Astrocyte of the spinal cord (primary cell): ENCODE measurements at regions not wholly inside any gene's neighbourhood (a gene's known extent, or its start where the extent isn't known, plus 50 kb on each side); places are given as distances from the start of the nearest gene placed in this dataset.

Experiments used
- DNase-seq: peaks from one replicate; pipeline ENCODE4 v3.0.0; 2011; ENCODE audit warnings: low read depth, low spot score
- H3K4me3 ChIP-seq: 2 replicates; pipeline ENCODE4 v1.5.1; 2011; ENCODE audit warnings: low read depth, mild to moderate bottlenecking, low read length, moderate library complexity
- in situ Hi-C: cut with HindIII; loops from 2 replicates; pipeline ENCODE4 v1.10.0; 2017; ENCODE audit warnings: low sequenced_read_pairs
- TF ChIP-seq, protein P1 (sequence below): IDR thresholded peaks from 2 replicates; pipeline ENCODE4 v1.5.1; 2012; ENCODE audit warnings: low read depth, mild to moderate bottlenecking, low read length, inconsistent platforms

DNA sequence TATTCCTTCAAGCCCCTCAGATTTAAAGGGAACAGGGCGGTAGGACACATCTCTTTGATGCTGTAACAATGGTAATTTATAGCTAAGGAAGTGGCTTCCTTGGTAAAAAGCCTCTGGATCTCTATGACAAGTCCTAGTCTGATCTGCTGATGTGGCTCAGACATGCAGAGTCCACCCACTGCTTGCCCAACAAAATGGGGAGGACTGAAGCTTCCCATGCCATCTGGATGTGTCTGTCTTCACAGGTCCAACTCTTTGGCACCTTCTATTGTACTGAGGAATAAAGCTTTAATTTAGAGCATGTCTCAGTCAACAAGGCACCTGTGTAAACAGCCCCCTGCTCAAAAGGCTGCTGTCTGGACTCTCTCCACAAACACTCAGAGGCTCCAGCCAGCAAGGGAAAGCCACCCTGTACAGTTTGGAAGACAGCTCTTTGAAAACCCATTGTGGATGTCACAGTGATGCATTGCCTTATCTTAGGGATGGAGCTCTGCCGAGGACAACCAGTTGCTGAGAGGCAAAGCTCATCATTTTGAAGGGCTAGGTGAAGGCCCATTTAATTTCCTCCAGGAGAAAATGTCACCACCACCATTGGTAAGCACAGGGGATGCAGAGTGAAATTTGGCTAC is 348.6 kb upstream of the GRM7 start:
- TF ChIP-seq, protein P1, sequence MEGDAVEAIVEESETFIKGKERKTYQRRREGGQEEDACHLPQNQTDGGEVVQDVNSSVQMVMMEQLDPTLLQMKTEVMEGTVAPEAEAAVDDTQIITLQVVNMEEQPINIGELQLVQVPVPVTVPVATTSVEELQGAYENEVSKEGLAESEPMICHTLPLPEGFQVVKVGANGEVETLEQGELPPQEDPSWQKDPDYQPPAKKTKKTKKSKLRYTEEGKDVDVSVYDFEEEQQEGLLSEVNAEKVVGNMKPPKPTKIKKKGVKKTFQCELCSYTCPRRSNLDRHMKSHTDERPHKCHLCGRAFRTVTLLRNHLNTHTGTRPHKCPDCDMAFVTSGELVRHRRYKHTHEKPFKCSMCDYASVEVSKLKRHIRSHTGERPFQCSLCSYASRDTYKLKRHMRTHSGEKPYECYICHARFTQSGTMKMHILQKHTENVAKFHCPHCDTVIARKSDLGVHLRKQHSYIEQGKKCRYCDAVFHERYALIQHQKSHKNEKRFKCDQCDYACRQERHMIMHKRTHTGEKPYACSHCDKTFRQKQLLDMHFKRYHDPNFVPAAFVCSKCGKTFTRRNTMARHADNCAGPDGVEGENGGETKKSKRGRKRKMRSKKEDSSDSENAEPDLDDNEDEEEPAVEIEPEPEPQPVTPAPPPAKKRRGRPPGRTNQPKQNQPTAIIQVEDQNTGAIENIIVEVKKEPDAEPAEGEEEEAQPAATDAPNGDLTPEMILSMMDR = no peak
- in situ Hi-C loops = no loop called here
- DNase-seq = no peak
- H3K4me3 ChIP-seq = no peak overlapping the region

DNA sequence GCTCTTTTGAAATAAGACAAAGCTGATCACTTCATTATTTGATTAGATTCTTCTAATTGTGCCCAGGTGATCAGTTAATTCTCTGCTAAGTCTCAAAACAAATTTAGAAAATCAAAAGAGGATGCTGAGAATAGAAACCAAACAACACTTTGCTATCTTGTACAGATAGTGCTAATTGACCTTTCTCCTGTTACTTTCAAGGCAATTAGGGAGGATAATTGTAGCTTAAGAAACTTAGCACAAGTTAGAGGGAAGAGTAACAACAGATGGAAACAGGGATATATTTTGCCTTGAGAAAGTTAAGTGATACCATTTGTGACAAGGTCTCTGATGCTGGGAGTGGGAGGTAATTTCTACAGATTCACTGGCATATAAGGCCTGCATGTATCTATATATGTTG is 344.8 kb upstream of the GRM7 start:
- H3K4me3 ChIP-seq = no peak overlapping the region
- in situ Hi-C loops = no loop called here
- no peak for DNase-seq
- TF ChIP-seq, protein P1 = no peak

DNA sequence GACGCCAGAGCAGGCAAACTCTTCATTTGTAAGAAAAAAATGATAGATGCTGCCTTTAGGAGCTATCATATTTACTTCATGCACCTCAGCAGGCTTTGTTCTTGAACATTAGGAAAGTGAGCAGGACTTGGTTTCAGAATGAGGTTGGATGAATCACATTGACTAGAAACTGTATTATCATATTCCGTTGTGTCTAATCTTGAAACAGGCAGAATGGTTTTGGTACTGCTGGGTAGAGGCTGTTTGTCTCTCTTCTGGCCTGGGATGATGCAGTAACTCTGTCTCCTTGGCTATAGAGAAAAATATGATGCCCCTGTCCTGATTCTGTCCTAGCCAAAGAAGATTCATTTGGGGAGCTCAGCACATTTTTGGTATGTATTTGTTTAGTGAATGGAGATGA is 344.2 kb upstream of the GRM7 start:
- in situ Hi-C loops = no loop called here

DNA sequence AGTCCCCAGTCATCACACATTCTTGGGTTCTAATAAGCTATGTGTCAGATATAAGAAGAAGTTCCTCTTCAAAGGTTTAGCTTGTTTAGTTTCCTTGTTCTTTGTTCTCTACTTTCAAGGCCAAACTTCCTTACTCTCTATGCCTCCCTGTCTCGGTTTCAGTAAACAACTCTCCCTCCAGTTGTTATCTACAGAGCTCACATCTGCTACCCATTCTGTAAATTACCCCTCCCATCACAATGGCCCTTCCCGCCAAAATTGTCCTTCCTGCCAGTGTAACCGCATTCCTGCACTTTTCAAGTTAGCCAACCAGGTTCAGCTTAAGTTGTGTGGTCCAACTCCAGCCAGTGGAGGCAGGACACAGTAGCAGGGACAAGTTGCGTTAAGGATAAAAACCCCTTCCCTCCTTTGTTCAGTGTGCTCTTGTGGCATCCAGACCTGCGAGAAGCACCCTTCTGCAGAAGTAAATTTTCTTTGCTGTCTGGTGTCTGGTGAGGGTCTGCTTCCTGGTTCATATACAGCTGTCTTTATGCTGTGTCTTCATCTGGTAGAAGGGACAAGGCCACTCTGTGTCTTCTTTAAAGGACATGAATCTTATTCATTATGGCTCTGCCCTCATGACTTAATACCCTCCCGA is 342.1 kb upstream of the GRM7 start:
- in situ Hi-C loops = no loop called here
- no peak overlapping the region for H3K4me3 ChIP-seq
- TF ChIP-seq, protein P1 = no peak
- no peak for DNase-seq

More for the DNA sequence above, 344.2 kb upstream of the GRM7 start:
- no peak for DNase-seq
- TF ChIP-seq, protein P1 = no peak
- H3K4me3 ChIP-seq = no peak overlapping the region

DNA sequence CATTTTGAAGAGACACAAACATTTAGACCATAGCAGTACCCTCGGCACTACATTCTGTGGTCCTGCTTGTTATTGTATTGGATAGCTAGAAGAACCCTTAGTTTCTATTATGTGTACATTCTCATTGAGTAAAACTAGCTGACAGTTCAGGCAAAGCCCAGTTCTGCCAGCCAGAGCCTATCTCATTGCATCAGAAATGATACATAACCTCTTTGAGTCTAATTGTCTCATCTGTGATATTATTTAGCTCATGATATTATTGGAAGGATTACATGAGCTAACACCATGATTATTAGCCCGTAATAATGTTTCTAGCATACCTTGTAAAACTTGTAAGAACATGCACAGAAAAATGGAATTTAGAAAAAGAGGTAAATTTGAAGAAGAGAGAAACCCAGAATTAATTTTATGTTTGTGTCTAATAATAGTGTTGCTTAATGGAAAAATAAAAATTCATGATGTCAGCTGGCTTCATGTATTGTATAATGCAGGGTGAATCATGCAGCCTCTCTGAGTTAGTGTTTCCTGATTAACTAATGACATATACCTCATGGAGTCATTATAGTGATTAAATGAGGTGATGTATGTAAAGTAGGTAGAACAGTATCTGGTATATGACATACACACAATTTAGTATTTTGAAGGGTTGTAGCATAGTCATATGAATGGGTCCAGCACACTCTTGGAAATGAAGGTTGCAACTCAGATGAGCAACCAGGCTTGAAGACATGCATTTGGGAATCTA is 339.4 kb upstream of the GRM7 start:
- no peak overlapping the region for H3K4me3 ChIP-seq
- TF ChIP-seq, protein P1 = no peak
- DNase-seq = no peak
- in situ Hi-C loops = no loop called here

DNA sequence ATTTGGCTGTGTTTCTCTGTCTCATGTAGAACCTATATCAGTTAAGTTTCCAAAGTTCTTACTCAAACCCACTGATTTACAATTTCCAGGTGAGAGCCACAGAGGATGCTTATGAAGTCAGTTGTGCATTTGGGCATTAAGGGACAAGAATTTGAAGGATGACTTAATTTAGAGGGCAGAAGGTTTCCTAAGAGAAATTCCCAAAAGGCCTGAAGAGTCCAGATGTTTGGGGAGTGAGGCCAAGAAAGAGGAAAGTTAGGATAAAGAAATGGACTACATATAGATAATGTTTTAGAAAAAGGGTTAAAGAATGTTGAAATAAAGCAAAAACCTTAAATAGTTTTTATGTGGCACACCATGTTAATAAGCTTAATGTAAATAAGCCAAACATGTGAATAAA is 338.7 kb upstream of the GRM7 start:
- DNase-seq = no peak
- in situ Hi-C loops = no loop called here
- TF ChIP-seq, protein P1 = no peak

More for the DNA sequence above, 338.7 kb upstream of the GRM7 start:
- H3K4me3 ChIP-seq = no peak overlapping the region
